ENCODE measurements at regions not wholly inside any gene's neighbourhood (a gene's known extent, or its start where the extent isn't known, plus 50 kb on each side); places are given as distances from the start of the nearest gene placed in this dataset.

DNA sequence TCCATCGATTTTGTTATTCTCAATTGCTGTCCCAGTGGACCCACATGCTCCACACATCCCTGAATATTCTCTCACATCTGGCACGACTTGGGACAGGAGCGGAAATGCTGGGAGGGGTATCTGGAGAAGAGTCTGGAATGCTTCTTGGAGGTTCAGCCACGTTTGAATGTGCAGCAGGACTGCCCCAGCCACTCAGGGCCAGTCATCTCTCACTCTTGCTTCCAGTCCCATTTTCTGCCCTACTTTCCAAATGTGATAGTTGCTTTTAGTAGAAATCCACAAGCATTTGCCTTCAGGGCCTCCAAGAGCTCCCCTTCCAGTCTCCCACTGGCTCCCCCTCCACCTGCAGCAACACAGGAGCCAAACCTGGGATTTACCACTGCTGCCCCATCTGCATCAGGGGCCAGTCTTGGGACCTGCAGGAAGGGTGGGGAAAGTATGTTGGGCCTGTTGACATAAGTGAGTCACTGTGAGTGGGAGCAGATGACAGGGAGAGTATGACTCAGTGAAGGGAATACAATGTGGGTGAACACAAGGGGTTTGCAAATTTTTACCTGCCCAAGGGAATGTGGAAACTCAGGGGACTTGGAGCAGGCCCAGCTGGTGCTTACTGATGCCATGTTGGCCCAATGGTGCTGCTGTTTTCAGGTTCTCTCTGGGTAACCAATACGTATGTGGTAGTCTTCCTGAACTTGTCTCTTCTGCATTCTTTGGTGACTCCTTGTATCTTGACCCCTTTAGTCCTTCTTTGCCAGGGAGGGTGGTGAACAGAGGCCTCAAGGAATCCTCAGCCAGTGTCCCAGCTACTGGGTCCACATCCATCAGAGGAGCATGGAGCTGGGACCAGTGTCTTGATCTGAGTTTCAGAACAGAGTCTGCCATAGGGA lies 78.8 kb upstream of the CRHR1 start:
- Histone ChIP-seq H3K4me1 (no peaks in the 10 kb centered on the region), H3K4me3 (no peak overlapping the region), H3K27ac (no peak overlapping the region), H3K27me3 (peaks cover 0 to 4% of the 10 kb centered on the region in 2 donors), H3K9me3 (no peaks in the 10 kb centered on the region), H3K36me3 (no peaks in the 10 kb centered on the region)
- DNase-seq (ENCODE audit: low spot score in 2 of 2), result no peak
- intact Hi-C loops (cut with DNase I; ENCODE audit: low total_unique reads), result no loop called here
- TF ChIP-seq, protein P1, sequence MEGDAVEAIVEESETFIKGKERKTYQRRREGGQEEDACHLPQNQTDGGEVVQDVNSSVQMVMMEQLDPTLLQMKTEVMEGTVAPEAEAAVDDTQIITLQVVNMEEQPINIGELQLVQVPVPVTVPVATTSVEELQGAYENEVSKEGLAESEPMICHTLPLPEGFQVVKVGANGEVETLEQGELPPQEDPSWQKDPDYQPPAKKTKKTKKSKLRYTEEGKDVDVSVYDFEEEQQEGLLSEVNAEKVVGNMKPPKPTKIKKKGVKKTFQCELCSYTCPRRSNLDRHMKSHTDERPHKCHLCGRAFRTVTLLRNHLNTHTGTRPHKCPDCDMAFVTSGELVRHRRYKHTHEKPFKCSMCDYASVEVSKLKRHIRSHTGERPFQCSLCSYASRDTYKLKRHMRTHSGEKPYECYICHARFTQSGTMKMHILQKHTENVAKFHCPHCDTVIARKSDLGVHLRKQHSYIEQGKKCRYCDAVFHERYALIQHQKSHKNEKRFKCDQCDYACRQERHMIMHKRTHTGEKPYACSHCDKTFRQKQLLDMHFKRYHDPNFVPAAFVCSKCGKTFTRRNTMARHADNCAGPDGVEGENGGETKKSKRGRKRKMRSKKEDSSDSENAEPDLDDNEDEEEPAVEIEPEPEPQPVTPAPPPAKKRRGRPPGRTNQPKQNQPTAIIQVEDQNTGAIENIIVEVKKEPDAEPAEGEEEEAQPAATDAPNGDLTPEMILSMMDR (IDR thresholded peaks at IDR 0.05), result no peak
- TF ChIP-seq POLR2A (IDR thresholded peaks at IDR 0.05) (no peak), POLR2AphosphoS5 (IDR thresholded peaks at IDR 0.05) (no peak)

DNA sequence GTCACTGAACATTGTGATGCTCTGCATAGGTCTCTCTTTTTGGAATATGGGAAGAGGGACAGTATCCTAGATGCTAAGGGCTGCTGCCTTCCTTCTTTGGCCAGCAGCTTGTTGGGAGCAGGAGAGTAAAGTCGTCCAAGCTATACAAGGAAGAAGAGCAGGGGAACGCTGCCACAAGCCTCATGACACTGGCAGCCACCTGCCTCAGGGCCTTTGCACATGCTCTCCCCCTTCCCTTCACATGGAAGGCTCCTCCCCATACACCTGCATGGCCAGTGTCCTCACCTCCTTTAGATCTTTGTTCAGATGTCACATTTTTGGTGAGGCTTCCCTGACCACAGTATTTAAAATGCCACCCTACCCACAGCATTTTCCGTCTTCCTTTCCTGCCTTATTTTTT lies 78.1 kb upstream of the CRHR1 start:
- Histone ChIP-seq H3K4me1 (no peaks in the 10 kb centered on the region), H3K27ac (no peak overlapping the region), H3K9me3 (no peaks in the 10 kb centered on the region), H3K27me3 (peaks cover 0 to 4% of the 10 kb centered on the region in 2 donors), H3K36me3 (no peaks in the 10 kb centered on the region), H3K4me3 (no peak overlapping the region)
- DNase-seq (ENCODE audit: low spot score in 2 of 2), result no peak
- TF ChIP-seq POLR2A (IDR thresholded peaks at IDR 0.05) (no peak), POLR2AphosphoS5 (IDR thresholded peaks at IDR 0.05) (no peak)
- TF ChIP-seq, protein P1 (IDR thresholded peaks at IDR 0.05), result no peak
- intact Hi-C loops (cut with DNase I; ENCODE audit: low total_unique reads), result no loop called here

DNA sequence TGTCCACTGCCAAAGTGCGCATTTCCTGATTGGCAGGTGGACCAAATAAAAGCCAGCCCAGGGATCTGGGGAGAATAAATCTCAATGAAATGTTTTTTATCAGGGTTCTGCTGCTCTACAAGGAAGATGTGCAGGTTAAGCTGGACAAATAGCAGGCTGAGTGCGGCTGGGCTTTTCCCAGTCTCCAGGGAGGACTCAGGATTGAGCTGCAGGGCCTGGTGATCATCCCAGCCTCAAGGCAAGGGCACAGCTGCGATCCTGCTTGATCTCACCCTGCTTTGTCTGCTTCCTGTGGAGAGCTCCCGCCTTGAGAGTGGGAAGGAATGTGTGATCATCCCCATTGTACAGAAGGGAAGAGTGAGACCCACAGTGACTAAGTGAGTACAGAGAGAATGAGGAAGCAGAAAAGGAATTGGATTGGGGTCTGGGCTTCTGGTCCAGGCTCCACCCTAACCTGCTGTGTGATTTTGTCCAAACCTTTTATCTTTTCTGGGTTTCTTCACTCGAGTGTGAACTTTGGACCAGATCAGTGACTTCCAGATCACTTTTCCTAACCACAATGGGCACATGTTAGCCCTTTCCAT lies 75.3 kb upstream of the CRHR1 start:
- Histone ChIP-seq H3K36me3 (no peaks in the 10 kb centered on the region), H3K9me3 (no peaks in the 10 kb centered on the region), H3K4me3 (no peak overlapping the region), H3K27me3 (no peaks in the 10 kb centered on the region), H3K4me1 (no peaks in the 10 kb centered on the region), H3K27ac (no peak overlapping the region)
- TF ChIP-seq, protein P1 (IDR thresholded peaks at IDR 0.05), result no peak
- TF ChIP-seq POLR2AphosphoS5 (IDR thresholded peaks at IDR 0.05), result no peak
- no peak for TF ChIP-seq POLR2A (IDR thresholded peaks at IDR 0.05)
- intact Hi-C loops (cut with DNase I; ENCODE audit: low total_unique reads), result no loop called here
- DNase-seq (ENCODE audit: low spot score in 2 of 2), result no peak

DNA sequence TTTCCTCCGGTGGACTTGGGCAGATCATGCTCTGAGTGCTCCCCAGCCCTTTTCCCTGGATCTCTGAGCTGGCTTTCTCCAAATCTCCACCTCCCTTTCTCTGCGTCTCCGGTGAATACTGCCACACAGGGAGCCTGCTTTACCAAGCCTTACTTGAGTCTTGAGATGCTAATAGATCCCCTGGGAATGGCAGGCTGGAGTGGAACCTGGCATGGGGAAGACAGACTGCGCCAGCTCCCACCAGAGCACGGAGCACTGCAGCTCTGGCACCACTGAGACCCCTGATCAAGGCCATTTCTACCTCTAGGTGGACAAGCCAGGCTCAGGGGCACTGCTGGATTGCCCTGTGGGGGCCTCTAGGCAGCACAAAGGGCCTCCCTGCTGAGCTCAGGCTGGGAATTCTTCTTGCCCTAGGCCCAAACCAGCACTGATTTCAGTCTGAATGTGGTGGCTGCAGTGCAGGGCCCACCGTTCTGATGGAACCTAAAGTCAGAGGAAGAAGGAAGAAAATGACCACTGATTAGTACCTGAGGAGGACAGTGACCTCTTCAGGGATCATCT lies 74.3 kb upstream of the CRHR1 start:
- Histone ChIP-seq H3K36me3 (no peaks in the 10 kb centered on the region), H3K27me3 (no peaks in the 10 kb centered on the region), H3K9me3 (no peaks in the 10 kb centered on the region), H3K4me3 (no peak overlapping the region), H3K4me1 (no peaks in the 10 kb centered on the region), H3K27ac (no peak overlapping the region)
- no peak for DNase-seq (ENCODE audit: low spot score in 2 of 2)
- TF ChIP-seq POLR2A (IDR thresholded peaks at IDR 0.05) (no peak), POLR2AphosphoS5 (IDR thresholded peaks at IDR 0.05) (no peak)
- TF ChIP-seq, protein P1 (IDR thresholded peaks at IDR 0.05), result no peak
- intact Hi-C loops (cut with DNase I; ENCODE audit: low total_unique reads), result no loop called here

DNA sequence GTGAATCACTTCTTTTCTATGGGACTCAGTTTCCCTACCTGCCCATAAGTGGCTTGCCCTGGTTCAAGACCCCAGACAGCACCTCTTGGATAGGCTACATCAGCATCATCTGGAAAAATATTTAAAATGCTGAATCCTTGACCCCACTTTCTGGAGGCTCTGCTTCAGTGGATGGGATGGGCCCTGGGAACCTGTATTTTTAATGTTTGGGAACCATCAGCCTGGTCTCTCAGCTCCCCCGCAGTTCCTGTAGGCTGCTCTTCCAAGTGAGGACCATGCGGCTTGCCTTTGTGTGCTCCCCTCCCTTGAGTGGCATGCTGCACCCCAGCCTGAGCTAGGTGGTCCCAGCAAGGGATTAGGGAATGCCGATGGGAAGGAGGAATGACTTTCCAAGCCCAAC lies 68.3 kb upstream of the CRHR1 start:
- no peak for TF ChIP-seq POLR2AphosphoS5 (IDR thresholded peaks at IDR 0.05)
- TF ChIP-seq, protein P1 (IDR thresholded peaks at IDR 0.05), result no peak
- TF ChIP-seq POLR2A (IDR thresholded peaks at IDR 0.05), result no peak

More for the DNA sequence above, 68.3 kb upstream of the CRHR1 start:
- peaks cover 0 to 3% of the 10 kb centered on the region in 2 donors for H3K27me3 ChIP-seq
- no peak for DNase-seq (ENCODE audit: low spot score in 2 of 2)
- intact Hi-C loops (cut with DNase I; ENCODE audit: low total_unique reads), result no loop called here
- no peak overlapping the region for H3K27ac ChIP-seq
- H3K4me3 ChIP-seq, result no peak overlapping the region
- H3K9me3 ChIP-seq, result no peaks in the 10 kb centered on the region
- H3K36me3 ChIP-seq, result no peaks in the 10 kb centered on the region
- H3K4me1 ChIP-seq, result no peaks in the 10 kb centered on the region

Measured in breast epithelium (tissue), 4 donors.